HG03039 (cell line): ENCODE measurements at regions not wholly inside any gene's neighbourhood (a gene's known extent, or its start where the extent isn't known, plus 50 kb on each side); places are given as distances from the start of the nearest gene placed in this dataset.
"Not testable (repeated sequence)": the region's sequence is repeated elsewhere in the genome, so short reads cannot be mapped to it uniquely, and the experiment has no call there.

Experiments
- ATAC-seq: cut with Tn5 transposase; IDR thresholded peaks from one replicate; pipeline ENCODE4 v1.9.1; 2021; ENCODE audit warnings: mild to moderate bottlenecking, moderate library complexity; ENCODE audit not compliant: unreplicated experiment

DNA sequence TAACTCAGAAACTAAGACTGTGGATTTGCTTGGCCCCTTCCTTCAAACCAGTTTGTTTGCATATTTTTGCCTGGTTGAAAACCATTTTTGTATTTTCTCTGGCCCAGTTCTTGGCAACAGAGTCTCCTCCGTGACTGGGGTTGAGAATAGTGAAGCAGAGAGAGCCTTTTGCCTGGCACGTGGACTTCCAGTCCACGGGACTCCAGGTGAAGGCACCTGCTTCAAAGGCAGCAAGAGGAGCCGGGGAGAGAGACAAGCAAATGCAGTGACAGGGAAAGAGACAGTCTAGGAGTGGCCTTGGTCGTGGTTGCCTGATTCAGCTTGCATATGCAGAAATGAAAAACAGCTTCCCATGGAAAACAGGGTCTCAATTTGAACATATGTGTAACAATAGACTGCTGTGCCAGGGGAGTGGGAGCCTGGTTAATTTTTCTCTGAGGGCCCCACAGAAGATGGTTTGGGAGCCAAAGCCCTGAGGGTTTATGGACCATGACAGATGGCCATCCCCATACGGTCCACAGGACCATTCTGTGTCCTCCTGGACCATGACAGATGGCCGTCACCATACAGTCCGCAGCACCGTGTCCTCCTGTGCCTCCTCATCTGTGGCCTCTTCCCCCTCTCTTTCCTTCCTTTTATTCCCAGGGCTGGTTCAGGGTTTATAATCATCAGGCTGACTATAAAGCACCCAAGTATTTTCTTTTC, 272.2 kb upstream of the RASGEF1B start:
- ATAC-seq, result no peak

DNA sequence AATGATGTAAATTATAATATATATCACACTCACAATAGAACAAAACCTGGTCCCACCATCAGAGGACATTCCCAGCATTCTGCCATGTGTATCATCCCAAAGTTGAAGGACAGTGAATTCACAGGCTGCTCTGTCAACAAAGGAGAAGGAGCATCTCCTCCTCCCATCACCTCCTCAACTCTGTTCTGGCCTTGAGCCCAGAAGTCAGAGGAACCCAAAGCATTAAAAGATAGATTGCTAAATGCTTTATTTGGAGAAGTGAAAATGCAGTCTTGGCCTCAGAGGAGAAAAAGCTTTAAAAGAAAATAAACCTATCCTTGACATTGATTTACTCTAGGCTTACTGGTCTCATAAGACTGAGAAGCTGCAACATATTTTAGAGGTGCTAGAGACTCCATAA, 268.8 kb upstream of the RASGEF1B start:
- no peak for ATAC-seq

DNA sequence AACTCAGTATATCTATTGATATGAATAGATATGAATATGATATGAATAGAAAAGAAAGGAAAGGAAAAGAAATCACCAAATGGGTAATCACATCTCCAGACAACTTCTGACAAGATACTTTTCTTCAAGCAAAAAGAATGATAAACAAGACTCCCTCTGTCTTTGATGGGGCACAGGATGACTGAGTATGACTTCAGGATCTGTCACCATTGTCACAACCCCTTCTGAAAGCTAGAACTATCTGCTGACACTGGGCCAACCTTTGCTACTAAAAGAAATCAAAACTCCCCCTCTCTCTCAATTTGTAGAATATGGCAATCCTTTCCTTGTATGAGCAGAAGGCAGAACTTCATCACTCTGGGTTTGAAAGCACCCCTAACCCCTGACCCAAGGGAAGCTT, 267.2 kb upstream of the RASGEF1B start:
- ATAC-seq, result no peak

DNA sequence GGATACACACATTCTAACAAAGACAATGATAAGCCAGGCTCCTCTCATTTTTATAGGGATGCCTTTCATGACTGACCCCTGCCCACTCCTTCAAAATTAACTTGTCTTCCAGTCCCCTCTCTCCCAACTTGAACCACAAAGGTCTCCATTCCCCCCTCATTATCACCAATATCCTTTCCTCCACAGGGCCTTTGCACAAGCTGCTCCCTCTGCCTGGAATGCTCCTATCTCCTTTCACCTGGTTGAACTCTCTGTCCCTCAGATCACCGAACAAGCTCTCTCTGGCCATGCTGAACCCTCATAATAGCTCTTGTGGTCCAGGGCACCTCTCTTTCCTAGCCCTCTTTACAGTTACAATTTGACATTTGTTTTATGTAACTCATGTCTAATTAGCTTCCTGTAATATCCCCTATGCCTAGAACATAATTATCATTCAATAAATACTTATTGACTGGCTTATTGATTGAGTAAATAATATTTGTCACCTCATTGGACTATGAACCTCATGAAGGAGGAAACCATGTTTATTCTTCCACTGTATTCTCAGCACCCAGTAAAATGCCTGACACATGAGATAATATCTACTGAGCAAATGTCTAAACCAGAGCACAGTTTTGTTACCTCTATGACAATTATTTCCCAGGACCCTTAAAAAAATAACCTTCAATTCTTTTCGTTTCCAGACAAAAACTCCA, 266.3 kb upstream of the RASGEF1B start:
- no peak for ATAC-seq

DNA sequence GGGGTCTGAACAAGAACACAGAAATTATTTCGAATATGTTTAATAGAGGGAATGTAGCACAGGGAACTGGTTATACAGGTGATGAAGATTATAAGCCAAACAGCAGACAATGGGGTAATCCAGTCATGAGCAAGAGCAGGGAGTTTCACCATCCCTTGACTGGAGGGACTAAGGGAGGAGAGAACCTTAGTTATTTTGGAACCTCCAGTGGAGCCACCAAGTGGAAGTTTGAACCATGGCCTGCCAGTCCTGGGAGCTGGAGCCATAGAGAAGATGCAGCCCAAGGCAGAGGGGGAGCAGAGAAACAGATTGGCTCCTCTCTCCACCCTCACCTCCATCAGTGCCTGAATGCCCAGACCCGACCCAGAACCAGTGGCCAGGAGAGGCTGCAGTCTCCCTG, 264.6 kb upstream of the RASGEF1B start:
- ATAC-seq, result no peak

GRCh38 chr4:81732980-81733379, 261.3 kb upstream of the RASGEF1B start:
- ATAC-seq, result no peak

DNA sequence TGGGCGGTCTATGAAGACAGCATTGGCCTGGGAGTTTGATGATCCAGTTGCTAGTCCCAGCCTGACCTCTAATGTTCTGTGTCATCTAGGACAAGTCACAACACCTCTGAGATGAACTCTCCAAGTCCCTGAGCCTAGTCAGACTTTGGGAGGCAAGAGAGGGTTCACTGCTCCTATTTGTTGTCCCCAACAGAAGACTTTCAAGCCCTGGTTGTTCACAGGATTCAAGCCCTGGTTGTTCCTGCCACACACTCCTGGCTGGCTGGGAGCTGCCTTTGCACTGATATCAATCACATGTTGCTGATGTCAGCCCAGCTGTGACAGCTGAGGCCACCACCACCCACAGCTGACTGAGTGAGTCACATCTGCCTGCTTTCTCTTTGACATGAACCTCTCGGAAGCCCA, 253.2 kb upstream of the RASGEF1B start:
- ATAC-seq, result peak; percentile 99

- ATAC-seq, result no peak
These were observed 252.3 kb upstream of the RASGEF1B start for GRCh38 chr4:81723927-81724587.

DNA sequence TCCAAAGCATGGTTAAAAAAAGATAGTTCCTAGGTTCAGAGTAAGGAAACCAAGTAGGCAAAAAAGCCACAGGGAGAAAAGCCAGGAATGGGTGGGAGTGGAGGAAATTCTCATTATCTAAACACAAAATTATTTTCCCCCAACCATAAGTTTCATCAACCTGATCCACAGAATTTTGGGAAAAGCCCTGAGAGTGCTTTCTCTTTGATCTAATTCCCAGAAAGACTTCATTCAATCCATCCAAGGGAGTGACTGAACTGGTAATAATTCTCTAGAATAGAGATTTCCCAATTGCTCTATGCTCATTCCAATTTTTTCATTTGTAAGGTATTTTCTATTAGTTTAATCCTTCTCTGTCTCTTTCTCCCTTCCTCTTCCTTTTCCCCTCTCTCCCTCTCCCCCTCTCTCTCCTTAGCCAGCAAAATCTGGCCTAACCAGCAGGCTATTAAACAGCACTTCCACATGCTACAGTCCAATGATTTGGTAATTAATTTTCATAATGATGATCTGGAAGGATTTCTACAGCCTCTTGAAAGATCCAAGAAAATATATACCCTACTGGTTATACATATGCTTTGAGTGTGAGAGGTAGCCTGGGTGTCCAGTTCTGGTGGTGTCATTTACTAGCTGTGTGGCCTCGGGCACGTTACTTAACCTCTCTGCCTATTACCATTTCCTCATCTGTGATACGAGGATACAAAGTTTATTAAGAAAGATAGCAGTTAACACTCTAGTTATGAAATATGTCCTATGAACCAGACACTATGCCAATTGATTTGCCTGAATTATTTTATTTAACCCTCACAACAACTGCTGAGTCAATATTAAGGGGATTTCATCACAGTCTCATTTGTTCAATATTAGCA, 251.5 kb upstream of the RASGEF1B start:
- no peak for ATAC-seq

GRCh38 chr4:81722290-81722851, 250.7 kb upstream of the RASGEF1B start:
- no peak for ATAC-seq

DNA sequence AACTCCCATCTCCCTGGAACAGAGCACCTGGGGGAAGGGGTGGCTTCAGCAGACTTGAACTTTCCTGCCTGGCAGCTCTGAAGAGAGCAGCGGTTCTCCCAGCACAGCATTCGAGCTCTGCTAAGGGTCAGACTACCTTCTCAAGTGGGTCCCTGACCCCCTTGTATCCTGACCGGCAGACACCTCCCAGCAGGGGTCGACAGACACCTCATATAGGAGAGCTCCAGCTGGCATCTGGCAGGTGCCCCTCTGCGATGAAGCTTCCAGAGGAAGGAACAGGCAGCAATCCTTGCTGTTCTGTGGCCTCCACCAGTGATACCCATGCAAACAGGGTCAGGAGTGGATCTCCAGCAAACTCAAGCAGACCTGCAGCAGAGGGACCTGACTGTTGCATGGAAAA, 244.1 kb upstream of the RASGEF1B start:
- no peak for ATAC-seq

DNA sequence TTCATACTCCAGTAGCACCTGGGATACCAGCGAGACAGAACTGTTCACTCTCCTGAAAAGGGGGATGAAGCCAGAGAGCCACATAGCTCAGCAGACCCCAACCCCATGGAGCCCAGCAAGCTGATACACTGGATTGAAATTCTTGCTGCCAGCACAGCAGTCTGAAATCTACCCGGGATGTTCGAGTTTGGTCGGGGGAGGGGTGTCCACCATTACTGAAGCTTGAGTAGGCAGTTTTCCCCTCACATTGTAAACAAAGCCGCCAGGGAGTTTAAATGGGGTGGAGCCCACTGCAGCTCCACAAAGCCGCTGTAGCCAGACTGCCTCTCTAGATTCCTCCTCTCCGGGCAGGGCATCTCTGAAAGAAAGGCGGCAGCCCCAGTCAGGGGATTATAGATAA, 243.7 kb upstream of the RASGEF1B start:
- ATAC-seq, result not testable (repeated sequence)

- no peak for ATAC-seq
These were observed 242.6 kb upstream of the RASGEF1B start for GRCh38 chr4:81714291-81714690.

GRCh38 chr4:81712714-81713113, 241.0 kb upstream of the RASGEF1B start:
- no peak for ATAC-seq

- no peak for ATAC-seq
These were observed 232.8 kb upstream of the RASGEF1B start for GRCh38 chr4:81704461-81704860.

DNA sequence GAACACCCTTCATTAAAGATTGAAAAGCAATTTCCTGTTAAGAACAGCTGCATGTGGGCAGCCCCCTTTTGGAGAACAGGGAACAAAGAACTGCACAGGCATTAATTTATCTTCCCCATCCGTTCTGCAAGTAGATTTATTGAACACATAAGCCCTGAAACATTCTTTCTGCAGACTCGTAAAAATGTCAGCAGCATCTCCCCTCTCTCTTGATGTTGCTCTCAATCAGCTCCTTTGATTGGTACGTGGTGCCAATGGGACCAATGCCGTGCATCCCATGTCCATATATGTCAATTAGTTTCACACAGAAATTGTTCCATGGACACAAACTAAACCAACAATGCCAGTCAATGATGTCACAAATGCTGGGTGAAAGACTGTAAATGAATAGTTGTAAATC, 228.5 kb upstream of the RASGEF1B start:
- no peak for ATAC-seq

DNA sequence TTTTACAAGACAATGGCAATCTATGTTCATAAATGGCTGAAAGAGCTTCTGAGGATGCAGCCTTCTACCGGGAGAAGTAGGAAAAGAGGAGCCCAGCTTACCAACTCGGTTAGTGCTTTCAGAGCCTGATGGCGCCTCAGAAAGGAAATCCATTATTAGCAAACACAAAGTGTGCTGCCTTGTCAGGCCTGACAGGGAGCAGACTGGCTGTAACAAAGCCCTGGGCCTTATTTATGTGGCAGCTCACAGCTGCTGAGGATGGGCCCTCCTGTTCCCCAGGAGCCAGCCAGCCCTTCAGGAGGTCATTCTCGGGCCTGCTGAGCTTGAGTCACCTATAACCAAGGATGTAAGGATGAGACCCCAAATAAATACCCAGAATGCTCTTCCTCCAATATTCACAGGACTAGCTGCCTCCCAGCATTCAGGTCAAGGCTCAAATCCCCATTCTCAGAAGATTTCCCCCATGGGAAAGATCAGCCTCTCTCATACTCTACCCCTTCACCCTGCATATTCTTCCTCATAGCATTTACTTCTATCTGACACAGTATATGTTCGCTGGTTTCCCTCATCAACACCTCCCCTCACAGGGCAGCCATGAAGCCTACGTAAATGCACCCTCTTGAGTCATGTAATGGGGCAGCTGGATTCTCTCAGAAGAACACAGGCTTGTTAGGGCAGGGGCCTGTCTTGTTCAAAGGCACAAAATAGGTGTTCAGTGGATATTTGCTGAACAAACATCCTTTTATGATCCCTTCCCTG, 227.0 kb upstream of the RASGEF1B start:
- ATAC-seq, result no peak

DNA sequence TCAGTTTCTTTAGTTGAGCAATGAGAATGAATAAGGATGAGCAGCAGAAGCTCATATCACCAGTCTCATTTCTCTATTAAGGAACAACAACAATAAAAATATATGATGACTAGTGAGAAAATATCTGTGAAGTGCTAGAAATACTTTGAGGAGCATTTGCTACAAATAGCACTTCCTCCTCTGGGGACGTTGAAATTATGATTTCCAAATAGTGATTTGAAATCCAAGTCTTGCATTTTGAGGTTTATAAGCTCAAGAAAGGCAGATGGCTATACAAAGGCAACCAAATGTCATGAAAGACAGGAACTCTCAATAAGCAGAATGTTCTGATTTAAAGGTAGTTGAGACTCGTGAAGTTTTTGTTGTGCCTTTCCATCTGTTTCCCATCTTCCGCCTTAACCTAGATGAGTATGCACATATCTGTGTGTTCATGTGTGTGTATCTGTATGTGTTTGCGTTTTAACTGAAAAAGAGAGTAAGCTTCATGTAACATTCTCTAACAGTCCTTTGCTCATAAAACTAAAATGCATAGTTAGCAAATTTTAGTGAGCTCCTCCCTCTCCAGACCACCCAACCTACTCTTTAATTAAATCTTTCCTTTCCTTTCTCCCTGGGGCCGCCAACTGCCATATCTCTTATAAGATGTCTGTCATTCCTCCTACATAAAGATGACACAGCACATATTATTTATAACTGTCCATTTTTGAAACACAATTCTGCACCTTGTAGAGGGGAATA, 222.6 kb upstream of the RASGEF1B start:
- ATAC-seq, result no peak

- ATAC-seq, result no peak
These were observed 219.2 kb upstream of the RASGEF1B start for GRCh38 chr4:81690871-81691270.
